ENCODE measurements at regions not wholly inside any gene's neighbourhood (a gene's known extent, or its start where the extent isn't known, plus 50 kb on each side); places are given as distances from the start of the nearest gene placed in this dataset.

GRCh38 chr5:8053270-8053669 is 184.3 kb downstream of the MTRR start:
- H3K27ac ChIP-seq (ENCODE audit: low read depth, low read length): no peak overlapping the region
- CTCF ChIA-PET (ENCODE audit: partially characterized antibody): interaction anchor here (1.7 kb wide), 1 partner anchor 12 kb away, joined by 4 read pairs; no protein-coding TSS in a partner anchor
- 95% methylated on average over 13 of the region's 13 CpGs; no CpG with 5 or more reads in 1 of the 2 experiments for WGBS, 2 experiments (ENCODE audit: extremely low coverage in 1 of 2, insufficient coverage in 1 of 2, insufficient read length in 1 of 2, insufficient replicate concordance in 2 of 2, low coverage in 1 of 2, low lambda C conversion rate in 2 of 2, missing lambda C conversion rate in 1 of 2)
- H3K56ac ChIP-seq (replicated peaks; ENCODE audit: insufficient read length, low read depth, low read length): no peak overlapping the region
- no peak overlapping the region for H2BK5ac ChIP-seq (ENCODE audit: low read depth, low read length)
- no peak overlapping the region for H3K23ac ChIP-seq (ENCODE audit: insufficient read length)
- no peak for FAIRE-seq
- H3K27me3 ChIP-seq (replicated peaks in 1 of 4; ENCODE audit: control insufficient read depth in 3 of 4, extremely low read depth in 1 of 4, insufficient read depth in 3 of 4, low read length in 3 of 4): no peaks in the 10 kb centered on the region
- H3K79me1 ChIP-seq (ENCODE audit: low read depth, low read length): no peaks in the 10 kb centered on the region
- H3K9ac ChIP-seq (replicated peaks in 1 of 4; ENCODE audit: extremely low read depth in 1 of 4, low read depth in 3 of 4, low read length in 3 of 4): no peak overlapping the region
- no peak overlapping the region for H4K8ac ChIP-seq (ENCODE audit: extremely low read depth, insufficient read depth, low read length)
- H2BK20ac ChIP-seq (ENCODE audit: low read length): no peak overlapping the region
- H3K18ac ChIP-seq (ENCODE audit: extremely low read depth, low read length): no peak overlapping the region
- peaks cover 0 to 2% (median 0%) of the 10 kb centered on the region in 4 experiments; a peak in 1 of 7 replicates for H3K4me1 ChIP-seq (replicated peaks in 1 of 4; ENCODE audit: control insufficient read depth in 3 of 4, insufficient read depth in 4 of 4, low read length in 3 of 4)
- no peak overlapping the region for H2BK120ac ChIP-seq (replicated peaks; ENCODE audit: low read depth, low read length)
- no peak overlapping the region for H3K14ac ChIP-seq (ENCODE audit: insufficient read length)
- H4K91ac ChIP-seq (replicated peaks; ENCODE audit: insufficient read length, low read length): no peak overlapping the region
- H3K4me2 ChIP-seq (ENCODE audit: insufficient read depth in 1 of 2, low read depth in 2 of 2, low read length in 2 of 2): no peak overlapping the region
- H3K9me3 ChIP-seq (ENCODE audit: insufficient read depth in 2 of 2, low read depth in 1 of 2, low read length in 1 of 2): no peaks in the 10 kb centered on the region
- no peak overlapping the region for H4K5ac ChIP-seq (ENCODE audit: insufficient read length, low read depth, low read length)
- DNase-seq (ENCODE audit: low read depth in 1 of 2, low spot score in 2 of 2): no peak
- H3K36me3 ChIP-seq (ENCODE audit: control insufficient read depth in 2 of 4, insufficient read depth in 4 of 4, low read length in 3 of 4): no peaks in the 10 kb centered on the region
- no peak overlapping the region for H2AFZ ChIP-seq (ENCODE audit: low read length)
- no peak overlapping the region for H2BK15ac ChIP-seq (ENCODE audit: low read length)
- H3K4ac ChIP-seq (replicated peaks; ENCODE audit: insufficient read length, low read depth, low read length): no peak overlapping the region
- POLR2A ChIA-PET (ENCODE audit: partially characterized antibody): no interaction called here
- no peak overlapping the region for H3K4me3 ChIP-seq (ENCODE audit: extremely low read depth in 1 of 4, insufficient read depth in 2 of 4, low read depth in 3 of 4, low read length in 4 of 4)
- H3K23me2 ChIP-seq (ENCODE audit: low read depth, low read length): peaks cover 4% of the 10 kb centered on the region; the same call in 1 of the 2 replicates
- no peaks in the 10 kb centered on the region for H3K79me2 ChIP-seq (ENCODE audit: control insufficient read depth in 1 of 2, insufficient read depth in 2 of 2, low read length in 2 of 2)
- H2BK12ac ChIP-seq (ENCODE audit: low read depth, low read length): no peak overlapping the region
- H4K20me1 ChIP-seq (replicated peaks in 1 of 2; ENCODE audit: control insufficient read depth in 1 of 2, insufficient read depth in 2 of 2, low read length in 2 of 2): no peaks in the 10 kb centered on the region
- no peak overlapping the region for H2AK5ac ChIP-seq (ENCODE audit: low read depth, low read length)
- TF ChIP-seq POLR2A (IDR thresholded peaks at IDR 0.05; ENCODE audit: control extremely low read depth in 1 of 2, low read depth in 2 of 2, low read length in 2 of 2) (no peak), USF2 (IDR thresholded peaks at IDR 0.05; ENCODE audit: low read length) (no peak), CTCF (IDR thresholded peaks at IDR 0.05; ENCODE audit: control extremely low read depth in 1 of 3, insufficient read depth in 1 of 3, low read depth in 1 of 3, low read length in 3 of 3) (no peak), EP300 (IDR thresholded peaks at IDR 0.05; ENCODE audit: borderline replicate concordance in 1 of 2, low read depth in 2 of 2, low read length in 2 of 2) (no peak), SAP30 (IDR thresholded peaks at IDR 0.05; ENCODE audit: insufficient read depth, insufficient replicate concordance, low read length) (no peak), RFX5 (IDR thresholded peaks at IDR 0.05; ENCODE audit: borderline replicate concordance, low read depth, low read length) (no peak), TAF1 (IDR thresholded peaks at IDR 0.05; ENCODE audit: low read depth, low read length) (no peak), ATF3 (IDR thresholded peaks at IDR 0.05; ENCODE audit: insufficient read depth, low read depth, low read length) (no peak), JUND (IDR thresholded peaks at IDR 0.05; ENCODE audit: low read length) (no peak), CHD2 (IDR thresholded peaks at IDR 0.05; ENCODE audit: low read length) (no peak)

Data from H1 (cell line).